ENCODE measurements at regions not wholly inside any gene's neighbourhood (a gene's known extent, or its start where the extent isn't known, plus 50 kb on each side); places are given as distances from the start of the nearest gene placed in this dataset.
A peak's percentile ranks its signal among the peaks of the same experiment; 100 is the strongest.
"Not testable (repeated sequence)": the region's sequence is repeated elsewhere in the genome, so short reads cannot be mapped to it uniquely, and the experiment has no call there.

- DNase-seq; ATAC-seq; intact Hi-C loops (cut with DNase I, micrococcal nuclease): not testable (repeated sequence)
These were observed 171.9 kb downstream of the NPIPA7 start for GRCh38 chr16:16550824-16551223.

DNA sequence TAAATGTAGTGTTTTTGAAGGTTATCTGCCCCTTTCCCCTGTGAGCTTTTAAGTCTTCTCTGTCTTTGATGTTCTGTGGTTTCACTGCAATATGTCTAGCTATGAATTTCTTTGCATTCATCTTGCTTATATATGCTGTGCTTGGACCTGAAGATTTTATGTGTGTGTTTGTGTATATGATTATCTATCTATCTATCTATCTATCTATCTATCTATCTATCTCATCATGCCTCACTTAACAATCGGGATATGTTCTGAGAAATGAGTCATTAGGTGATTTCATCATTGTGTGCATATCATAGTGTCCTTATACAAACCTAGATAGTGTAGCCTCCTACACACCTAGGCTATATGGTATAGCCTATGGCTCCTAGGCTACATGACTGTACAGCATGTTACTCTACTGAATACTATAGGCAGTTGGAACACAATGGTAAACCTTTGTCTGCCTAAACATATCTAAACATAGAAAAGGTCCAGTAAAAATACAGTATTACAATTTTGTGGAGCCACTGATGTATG, 173.9 kb downstream of the NPIPA7 start:
- DNase-seq; ATAC-seq; intact Hi-C loops (cut with DNase I, micrococcal nuclease): not testable (repeated sequence)

GRCh38 chr16:16559179-16559740, 180.3 kb downstream of the NPIPA7 start:
- ATAC-seq, result peak; percentile 78
- DNase-seq; intact Hi-C loops (cut with DNase I, micrococcal nuclease): not testable (repeated sequence)

GRCh38 chr16:16561532-16561931, 182.6 kb downstream of the NPIPA7 start:
- ATAC-seq; intact Hi-C loops (cut with DNase I, micrococcal nuclease); DNase-seq: not testable (repeated sequence)

DNA sequence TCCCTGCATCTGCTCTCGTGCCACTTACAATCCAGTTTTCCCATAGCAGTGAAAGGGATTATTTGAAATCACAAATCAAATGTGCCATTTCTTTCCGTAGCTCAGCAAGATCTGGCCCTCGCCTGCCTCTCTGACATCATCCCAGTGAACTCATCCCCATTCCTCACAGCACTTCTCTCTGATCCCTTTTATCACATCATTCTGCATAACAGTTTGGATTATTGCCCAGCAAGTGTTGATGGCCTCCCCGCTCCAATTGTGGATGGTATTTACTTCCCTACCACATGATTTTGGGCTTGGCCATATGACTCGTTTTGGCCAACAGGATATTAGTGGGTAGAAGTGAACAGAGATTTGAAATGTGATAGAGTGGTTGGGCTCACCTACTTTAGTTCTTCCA, 185.0 kb downstream of the NPIPA7 start:
- not testable (repeated sequence) for ATAC-seq

GRCh38 chr16:16565326-16565725, 186.4 kb downstream of the NPIPA7 start:
- DNase-seq; ATAC-seq; intact Hi-C loops (cut with DNase I, micrococcal nuclease): not testable (repeated sequence)

More for the DNA sequence above, 185.0 kb downstream of the NPIPA7 start:
- DNase-seq; intact Hi-C loops (cut with DNase I, micrococcal nuclease): not testable (repeated sequence)

DNA sequence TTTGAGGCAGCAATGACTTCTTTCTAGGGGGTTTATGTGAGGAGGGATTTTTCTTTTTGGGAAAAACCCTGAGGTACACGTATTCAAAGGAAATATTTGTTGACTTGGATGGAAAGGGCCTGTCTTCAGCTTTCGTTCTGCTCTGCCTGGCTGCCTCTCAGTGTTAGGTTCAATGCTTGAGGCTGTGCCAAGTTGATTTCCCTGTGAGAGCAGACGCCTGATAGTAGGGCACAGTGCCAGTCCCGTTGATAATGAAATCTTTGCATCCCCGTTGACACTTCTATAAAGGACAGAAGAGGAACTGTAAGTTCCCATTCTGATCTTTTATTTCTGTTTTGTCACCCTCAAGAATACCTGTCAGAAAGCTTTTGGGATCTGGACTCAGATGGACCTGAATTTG, 191.1 kb downstream of the NPIPA7 start:
- ATAC-seq; intact Hi-C loops (cut with DNase I, micrococcal nuclease): not testable (repeated sequence)
- DNase-seq, result peak in 1 of 2 donors; percentile 20

DNA sequence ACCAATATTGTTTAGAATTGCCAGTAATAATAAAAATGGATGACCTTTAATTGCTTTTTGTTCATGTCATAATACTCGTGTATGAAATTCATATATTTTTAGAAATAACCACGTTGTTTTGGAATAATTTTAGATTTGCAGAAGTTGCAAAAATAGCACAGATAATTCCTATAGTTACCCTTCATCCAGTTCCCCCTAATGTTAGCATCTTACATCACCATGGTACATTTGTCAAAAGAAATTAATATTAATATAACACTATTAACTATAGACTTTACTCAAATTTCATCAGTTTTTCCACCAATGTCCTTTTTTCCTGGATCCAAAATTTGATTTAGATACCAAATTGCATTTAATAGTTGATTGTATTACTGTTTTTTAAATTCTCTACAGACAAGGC, 191.9 kb downstream of the NPIPA7 start:
- ATAC-seq; intact Hi-C loops (cut with DNase I, micrococcal nuclease); DNase-seq: not testable (repeated sequence)

GRCh38 chr16:16572130-16572774, 193.3 kb downstream of the NPIPA7 start:
- intact Hi-C loops (cut with DNase I, micrococcal nuclease); DNase-seq; ATAC-seq: not testable (repeated sequence)

GRCh38 chr16:16577062-16577461, 198.1 kb downstream of the NPIPA7 start:
- ATAC-seq, result peak; percentile 38
- DNase-seq; intact Hi-C loops (cut with DNase I, micrococcal nuclease): not testable (repeated sequence)

DNA sequence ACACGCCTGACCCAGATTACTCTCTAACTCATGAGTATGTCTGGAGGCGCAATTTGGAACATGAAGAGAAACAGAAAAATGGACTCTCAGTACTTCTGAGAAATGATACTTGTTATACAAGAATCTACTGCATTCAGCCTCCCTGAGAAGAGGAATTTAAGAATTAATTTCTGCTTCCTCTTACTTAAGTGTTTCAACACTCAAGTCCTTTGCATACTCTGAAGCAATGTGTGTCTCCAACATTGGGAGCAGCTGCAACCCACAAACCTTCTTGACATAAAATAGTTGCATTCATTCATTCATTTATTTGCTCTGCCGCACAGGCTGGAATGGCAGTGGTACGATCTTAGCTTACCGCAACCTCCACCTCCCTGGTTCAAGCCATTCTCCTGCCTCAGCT, 199.8 kb downstream of the NPIPA7 start:
- intact Hi-C loops (cut with DNase I, micrococcal nuclease), result no loop called here
- ATAC-seq (no peak), DNase-seq (no peak)

GRCh38 chr16:16582916-16583315, 204.0 kb downstream of the NPIPA7 start:
- ATAC-seq; DNase-seq; intact Hi-C loops (cut with DNase I, micrococcal nuclease): not testable (repeated sequence)

GRCh38 chr16:16586073-16586651, 207.2 kb downstream of the NPIPA7 start:
- intact Hi-C loops (cut with DNase I, micrococcal nuclease); ATAC-seq; DNase-seq: not testable (repeated sequence)

- intact Hi-C loops (cut with DNase I, micrococcal nuclease); ATAC-seq: not testable (repeated sequence)
These were observed 208.0 kb downstream of the NPIPA7 start for GRCh38 chr16:16586969-16587368.

DNA sequence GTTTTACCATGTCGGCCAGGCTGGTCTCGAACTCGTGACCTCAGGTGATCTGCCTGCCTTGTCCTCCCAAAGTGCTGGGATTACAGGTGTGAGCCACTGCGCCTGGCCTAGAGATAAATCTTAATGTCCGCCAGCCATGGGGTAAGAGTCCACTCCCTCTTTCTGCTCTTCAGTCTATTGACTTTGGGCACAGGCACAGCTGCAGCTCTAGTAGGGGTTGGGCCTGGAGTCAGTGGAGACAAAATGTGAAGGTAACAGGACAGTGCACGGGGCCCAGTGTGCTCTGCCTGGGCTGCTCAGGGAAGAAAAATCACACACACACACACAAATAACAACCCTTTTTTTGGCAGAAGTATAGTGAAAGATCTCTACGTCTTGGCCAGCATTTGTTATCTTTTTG, 209.5 kb downstream of the NPIPA7 start:
- intact Hi-C loops (cut with DNase I, micrococcal nuclease); ATAC-seq; DNase-seq: not testable (repeated sequence)

More at GRCh38 chr16:16586969-16587368, 208.0 kb downstream of the NPIPA7 start:
- not testable (repeated sequence) for DNase-seq

DNA sequence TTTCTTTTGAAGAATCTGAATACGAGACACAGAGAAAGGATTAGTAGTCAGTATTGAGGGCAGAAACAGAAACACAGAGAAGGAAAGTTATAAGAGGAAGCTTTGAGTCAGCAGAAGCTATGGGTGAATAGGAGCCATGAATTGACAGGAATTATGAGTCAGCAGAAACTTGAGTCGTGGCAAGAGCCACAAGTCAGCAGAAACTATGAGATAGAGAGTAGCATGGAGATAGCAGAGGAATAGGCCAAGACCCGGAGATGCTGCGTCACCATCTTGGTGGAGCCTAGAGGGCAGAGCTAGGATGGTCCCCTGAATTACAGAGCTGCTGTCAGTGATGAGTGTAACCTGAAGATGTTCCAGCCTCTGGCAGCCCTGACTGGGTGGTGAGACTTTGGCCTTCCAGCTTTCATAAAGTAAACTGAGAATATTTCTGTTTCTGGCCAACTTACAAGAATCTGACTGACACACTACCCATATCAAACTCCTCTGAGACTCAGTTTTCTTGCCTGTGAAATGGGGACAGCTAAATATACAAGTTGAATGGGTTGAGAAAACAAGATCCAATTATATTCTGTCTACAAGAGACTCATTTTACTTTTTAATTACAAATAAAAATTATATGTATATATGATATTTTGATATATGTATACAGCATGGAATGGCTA, 211.8 kb downstream of the NPIPA7 start:
- ATAC-seq; intact Hi-C loops (cut with DNase I, micrococcal nuclease); DNase-seq: not testable (repeated sequence)

DNA sequence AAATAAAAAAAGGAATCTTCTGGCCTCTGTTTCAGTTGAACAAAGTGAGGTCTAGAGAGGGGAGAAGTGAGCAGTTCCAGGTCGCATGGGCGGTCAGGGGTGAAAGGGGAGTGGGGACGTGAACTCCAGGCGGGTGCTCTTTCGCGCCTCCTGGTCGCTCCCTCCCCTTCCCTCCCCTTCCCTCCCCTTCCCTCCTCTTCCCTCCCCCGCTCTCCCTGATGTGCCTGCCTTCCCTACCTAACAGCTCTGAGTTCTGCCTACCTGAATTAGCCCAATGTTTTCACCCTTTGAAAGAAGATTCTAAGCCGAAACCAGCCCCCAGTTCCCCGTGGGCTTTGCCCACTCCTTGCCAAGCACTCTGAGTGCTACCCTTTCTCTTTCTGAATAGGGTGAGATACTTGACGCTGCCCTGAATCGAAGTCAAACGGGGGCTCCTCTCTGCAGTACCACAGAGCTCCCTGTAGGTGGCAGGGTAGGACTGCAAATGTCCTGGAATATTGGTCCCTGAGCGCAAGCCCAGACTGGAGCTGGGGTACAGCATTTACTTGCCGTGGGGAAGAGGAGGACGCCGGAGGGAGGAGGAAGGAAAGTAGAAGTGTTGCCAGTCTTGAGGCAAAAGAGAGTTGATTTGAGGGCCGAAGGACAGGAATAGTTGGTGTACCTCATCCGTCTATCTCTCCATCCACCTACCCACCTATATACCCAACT, 214.4 kb downstream of the NPIPA7 start:
- ATAC-seq (peak; percentile 88), DNase-seq (peak in 1 of 2 donors; percentile 27)
- intact Hi-C loops (cut with DNase I, micrococcal nuclease), result not testable (repeated sequence)

DNA sequence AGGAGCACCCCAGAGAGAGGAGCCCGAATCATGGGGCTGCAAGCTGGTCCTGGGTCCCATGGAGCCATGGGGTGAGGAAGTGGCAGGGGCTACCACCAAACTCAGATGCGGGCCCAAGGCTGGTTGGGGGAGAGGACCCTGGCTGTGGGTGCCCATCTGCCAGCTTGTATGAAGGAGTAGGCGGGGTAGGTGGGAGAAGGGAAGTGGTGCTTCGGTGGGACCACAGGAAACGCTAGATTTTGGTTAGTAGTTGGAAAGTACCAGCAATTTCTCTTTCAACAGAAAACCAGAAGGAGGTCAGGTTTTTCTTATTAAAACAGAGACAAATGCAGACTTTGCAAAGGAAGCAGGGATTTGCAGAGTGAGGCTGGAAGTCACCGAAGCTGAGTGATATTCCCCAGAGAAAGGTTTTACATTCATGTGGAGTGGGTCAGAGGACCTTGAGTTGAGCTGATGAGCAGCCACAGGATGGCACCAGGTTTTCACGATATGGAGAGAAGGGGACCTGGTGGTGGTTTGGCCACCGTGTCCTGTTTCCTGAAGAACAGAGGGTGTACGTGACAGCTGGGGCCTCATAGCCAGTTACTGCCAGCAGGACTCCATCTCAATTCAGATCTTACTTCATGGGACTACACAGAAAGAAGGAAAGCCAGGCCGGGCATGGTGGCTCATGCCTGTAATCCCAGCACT, 216.2 kb downstream of the NPIPA7 start:
- DNase-seq; intact Hi-C loops (cut with DNase I, micrococcal nuclease); ATAC-seq: not testable (repeated sequence)

Data from left colon (tissue), 2 donors.